Keratinocyte (primary cell): ENCODE measurements at regions not wholly inside any gene's neighbourhood (a gene's known extent, or its start where the extent isn't known, plus 50 kb on each side); places are given as distances from the start of the nearest gene placed in this dataset.
"Not testable (repeated sequence)": the region's sequence is repeated elsewhere in the genome, so short reads cannot be mapped to it uniquely, and the experiment has no call there.

Experiments used
- DNase-seq: peaks from one replicate; pipeline ENCODE4 v3.0.0-alpha.2; 2011; ENCODE audit warnings: low read depth, missing footprints, low spot score
- FAIRE-seq: peaks from 2 replicates; lab custom pipeline; 2011; peaks lifted over from hg19 to GRCh38; lab: Jason Lieb, UNC
- H2AFZ ChIP-seq: 2 replicates; pipeline ENCODE4 v1.6.0; 2012; ENCODE audit warnings: low read length, control low read depth, inconsistent platforms; ENCODE audit not compliant: control insufficient read depth
- H3K27ac ChIP-seq: 2 replicates; pipeline ENCODE4 v1.5.1; 2011; ENCODE audit warnings: low read length; ENCODE audit not compliant: control insufficient read depth, insufficient read depth
- H3K27me3 ChIP-seq: 3 replicates; pipeline ENCODE4 v1.6.0; 2011; ENCODE audit warnings: low read length; ENCODE audit not compliant: control insufficient read depth, insufficient read depth; ENCODE audit errors: extremely low read depth
- H3K36me3 ChIP-seq, 2 experiments: 2 replicates in 1 of 2; 3 replicates in 1 of 2; pipeline ENCODE4 v1.5.1; 2011; ENCODE audit warnings: low read length in 2 of 2, mild to moderate bottlenecking in 1 of 2; ENCODE audit not compliant: control insufficient read depth in 2 of 2, insufficient read depth in 2 of 2; ENCODE audit errors: extremely low read depth in 1 of 2
- H3K4me1 ChIP-seq: 3 replicates; pipeline ENCODE4 v1.5.1; 2011; ENCODE audit warnings: low read length; ENCODE audit not compliant: control insufficient read depth, insufficient read depth; ENCODE audit errors: extremely low read depth
- H3K4me2 ChIP-seq: 3 replicates; pipeline ENCODE4 v1.6.0; 2011; ENCODE audit warnings: low read depth, low read length; ENCODE audit not compliant: control insufficient read depth, insufficient read depth; ENCODE audit errors: extremely low read depth
- H3K4me3 ChIP-seq, 3 experiments: fragments of 200-600 bp in 1 of 3; sonication (generic) in 1 of 3; 2 replicates in 2 of 3; 3 replicates in 1 of 3; pipeline ENCODE4 v1.5.1; 2011 to 2016; ENCODE audit warnings: low read length in 3 of 3, mild to moderate bottlenecking in 3 of 3, control low read depth in 2 of 3, inconsistent platforms in 1 of 3, low read depth in 1 of 3, mixed read lengths in 1 of 3, mixed run types in 1 of 3, moderate library complexity in 1 of 3; ENCODE audit not compliant: control insufficient read depth in 2 of 3, insufficient read depth in 2 of 3; ENCODE audit errors: extremely low read depth in 1 of 3
- H3K79me2 ChIP-seq: 2 replicates; pipeline ENCODE4 v1.6.0; 2012; ENCODE audit warnings: low read length; ENCODE audit not compliant: control insufficient read depth, insufficient read depth
- H3K9ac ChIP-seq: 3 replicates; pipeline ENCODE4 v1.6.0; 2011; ENCODE audit warnings: low read length; ENCODE audit not compliant: control insufficient read depth, insufficient read depth; ENCODE audit errors: extremely low read depth
- H3K9me1 ChIP-seq: 3 replicates; pipeline ENCODE4 v1.6.0; 2011; ENCODE audit warnings: low read length; ENCODE audit not compliant: control insufficient read depth, insufficient read depth; ENCODE audit errors: extremely low read depth
- H3K9me3 ChIP-seq: 2 replicates; pipeline ENCODE4 v1.5.1; 2012; ENCODE audit warnings: low read depth, low read length; ENCODE audit not compliant: control insufficient read depth
- H4K20me1 ChIP-seq: 3 replicates; pipeline ENCODE4 v1.6.0; 2011; ENCODE audit warnings: low read length; ENCODE audit not compliant: control insufficient read depth, insufficient read depth; ENCODE audit errors: extremely low read depth
- CTCF ChIP-seq, 3 experiments: IDR thresholded peaks in 1 of 3; conservative IDR thresholded peaks in 1 of 3; optimal IDR thresholded peaks in 1 of 3; 2 replicates in 2 of 3; 3 replicates in 1 of 3; pipeline versions ENCODE3 to v1.5.1; 2011; ENCODE audit warnings: low read length in 3 of 3, mild to moderate bottlenecking in 3 of 3, moderate library complexity in 2 of 3, control low read depth in 1 of 3, inconsistent platforms in 1 of 3; ENCODE audit not compliant: insufficient read depth in 2 of 3; ENCODE audit errors: extremely low read depth in 1 of 3
- EZH2 ChIP-seq: IDR thresholded peaks from one replicate; pipeline ENCODE4 v1.6.1; 2012; ENCODE audit warnings: inconsistent platforms, mild to moderate bottlenecking, low read length, moderate library complexity
- dilution Hi-C: fragments of 300-500 bp; cut with MboI; formaldehyde crosslinking; loops from one replicate; pipeline ENCODE4 v1.7.0; 2020; ENCODE audit warnings: low sequenced_read_pairs; ENCODE audit not compliant: extremely low pct_ligation_motif_present

- H3K4me3 ChIP-seq, result no peak overlapping the region
- no peaks in the 10 kb centered on the region for H3K27me3 ChIP-seq
- no peaks in the 10 kb centered on the region for H3K36me3 ChIP-seq
- H3K9me1 ChIP-seq, result no peaks in the 10 kb centered on the region
- no peak overlapping the region for H2AFZ ChIP-seq
- DNase-seq (no peak), FAIRE-seq (no peak)
- H3K9ac ChIP-seq, result no peak overlapping the region
- no peaks in the 10 kb centered on the region for H4K20me1 ChIP-seq
- TF ChIP-seq EZH2 (no peak), CTCF (optimal IDR thresholded peaks at IDR 0.05 in 1 of 3, IDR thresholded peaks at IDR 0.05 in 1 of 3, conservative IDR thresholded peaks at IDR 0.05 in 1 of 3; ENCODE audit: extremely low read depth in 1 of 3, insufficient read depth in 2 of 3, low read length in 3 of 3) (no peak)
- no peaks in the 10 kb centered on the region for H3K9me3 ChIP-seq
- H3K4me1 ChIP-seq, result no peaks in the 10 kb centered on the region
- H3K79me2 ChIP-seq, result no peaks in the 10 kb centered on the region
- dilution Hi-C loops, result no loop called here
- H3K27ac ChIP-seq, result no peak overlapping the region
- H3K4me2 ChIP-seq, result no peak overlapping the region
Measured at GRCh38 chr11:16526947-16527346, 170.6 kb upstream of the SOX6 start.

- H3K27ac ChIP-seq, H3K27me3 ChIP-seq, H4K20me1 ChIP-seq, H2AFZ ChIP-seq, H3K9ac ChIP-seq, H3K9me3 ChIP-seq, H3K79me2 ChIP-seq, H3K9me1 ChIP-seq, H3K4me2 ChIP-seq, H3K4me3 ChIP-seq, DNase-seq, H3K4me1 ChIP-seq, dilution Hi-C loops, H3K36me3 ChIP-seq, FAIRE-seq: not testable (repeated sequence)
Measured at GRCh38 chr11:16520713-16521112, 164.4 kb upstream of the SOX6 start.

- TF ChIP-seq CTCF (optimal IDR thresholded peaks at IDR 0.05 in 1 of 3, IDR thresholded peaks at IDR 0.05 in 1 of 3, conservative IDR thresholded peaks at IDR 0.05 in 1 of 3; ENCODE audit: extremely low read depth in 1 of 3, insufficient read depth in 2 of 3, low read length in 3 of 3) (no peak), EZH2 (no peak)
- dilution Hi-C loops, result no loop called here
- Histone ChIP-seq H3K4me3 (no peak overlapping the region), H3K4me1 (peaks cover 9% of the 10 kb centered on the region), H2AFZ (no peak overlapping the region), H3K27ac (no peak overlapping the region), H3K36me3 (no peaks in the 10 kb centered on the region), H4K20me1 (no peaks in the 10 kb centered on the region), H3K79me2 (no peaks in the 10 kb centered on the region), H3K9ac (no peak overlapping the region), H3K9me3 (no peaks in the 10 kb centered on the region), H3K27me3 (no peaks in the 10 kb centered on the region), H3K4me2 (no peak overlapping the region), H3K9me1 (no peaks in the 10 kb centered on the region)
- FAIRE-seq, result no peak
- DNase-seq, result no peak
Measured at GRCh38 chr11:16512899-16513241, 156.5 kb upstream of the SOX6 start.
